Fibroblast of villous mesenchyme (primary cell): ENCODE measurements at regions not wholly inside any gene's neighbourhood (a gene's known extent, or its start where the extent isn't known, plus 50 kb on each side); places are given as distances from the start of the nearest gene placed in this dataset.

ENCODE experiments used
- DNase-seq: peaks from one replicate; pipeline ENCODE4 v3.0.0-alpha.2; 2010; ENCODE audit warnings: low read depth
- H3K4me3 ChIP-seq: 2 replicates; pipeline ENCODE4 v1.5.1; 2011; ENCODE audit warnings: low read depth, mild to moderate bottlenecking, low read length
- TF ChIP-seq, protein P1 (sequence below): IDR thresholded peaks from 2 replicates; pipeline ENCODE4 v1.5.1; 2012; ENCODE audit warnings: low read depth, mild to moderate bottlenecking, low read length; ENCODE audit not compliant: insufficient read depth

GRCh38 chr18:45218436-45218835 is 396.8 kb upstream of the SLC14A2 start:
- no peak overlapping the region for H3K4me3 ChIP-seq
- no peak for DNase-seq
- TF ChIP-seq, protein P1, sequence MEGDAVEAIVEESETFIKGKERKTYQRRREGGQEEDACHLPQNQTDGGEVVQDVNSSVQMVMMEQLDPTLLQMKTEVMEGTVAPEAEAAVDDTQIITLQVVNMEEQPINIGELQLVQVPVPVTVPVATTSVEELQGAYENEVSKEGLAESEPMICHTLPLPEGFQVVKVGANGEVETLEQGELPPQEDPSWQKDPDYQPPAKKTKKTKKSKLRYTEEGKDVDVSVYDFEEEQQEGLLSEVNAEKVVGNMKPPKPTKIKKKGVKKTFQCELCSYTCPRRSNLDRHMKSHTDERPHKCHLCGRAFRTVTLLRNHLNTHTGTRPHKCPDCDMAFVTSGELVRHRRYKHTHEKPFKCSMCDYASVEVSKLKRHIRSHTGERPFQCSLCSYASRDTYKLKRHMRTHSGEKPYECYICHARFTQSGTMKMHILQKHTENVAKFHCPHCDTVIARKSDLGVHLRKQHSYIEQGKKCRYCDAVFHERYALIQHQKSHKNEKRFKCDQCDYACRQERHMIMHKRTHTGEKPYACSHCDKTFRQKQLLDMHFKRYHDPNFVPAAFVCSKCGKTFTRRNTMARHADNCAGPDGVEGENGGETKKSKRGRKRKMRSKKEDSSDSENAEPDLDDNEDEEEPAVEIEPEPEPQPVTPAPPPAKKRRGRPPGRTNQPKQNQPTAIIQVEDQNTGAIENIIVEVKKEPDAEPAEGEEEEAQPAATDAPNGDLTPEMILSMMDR, result no peak

DNA sequence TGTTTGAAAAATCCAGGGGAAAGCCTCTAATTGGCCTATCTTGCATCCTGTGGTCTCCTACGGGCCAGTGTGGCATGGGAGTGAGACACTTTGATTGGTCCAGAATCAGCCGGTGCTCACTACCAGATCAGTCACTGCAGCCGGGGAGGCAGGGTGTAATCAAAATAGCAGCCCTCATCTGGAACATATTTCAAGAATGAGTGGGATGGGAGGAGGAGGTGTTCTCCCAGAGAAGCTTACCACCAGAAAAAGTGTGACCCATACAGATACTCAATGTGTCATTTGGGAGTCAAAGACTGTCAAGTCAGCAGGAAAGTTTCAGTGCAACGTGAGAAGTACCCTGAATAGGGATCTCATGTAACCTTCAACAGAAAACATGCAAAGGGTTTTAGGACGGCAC is 393.9 kb upstream of the SLC14A2 start:
- peak; percentile 38 for DNase-seq
- H3K4me3 ChIP-seq, result no peak overlapping the region
- TF ChIP-seq, protein P1, result no peak

DNA sequence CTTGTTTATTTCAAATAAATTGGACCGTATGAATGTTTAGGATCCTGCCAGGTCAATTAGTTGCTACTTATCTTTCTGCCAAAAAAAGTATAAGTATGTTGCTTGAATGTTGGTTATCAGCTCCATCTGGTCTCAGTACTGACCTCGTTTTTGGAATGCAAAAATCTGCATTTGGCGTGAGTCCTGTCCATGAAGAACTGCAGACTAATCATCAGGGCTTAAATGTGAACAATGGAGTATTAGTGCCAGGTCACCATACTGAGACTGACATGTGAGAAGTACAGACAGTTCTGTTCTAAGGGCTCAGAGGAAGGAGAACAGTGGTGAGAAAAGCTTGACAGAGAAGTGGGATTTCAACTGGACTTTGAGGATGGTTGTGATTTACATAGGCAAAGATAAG is 393.1 kb upstream of the SLC14A2 start:
- peak; percentile 16 for DNase-seq
- TF ChIP-seq, protein P1, result no peak
- no peak overlapping the region for H3K4me3 ChIP-seq

DNA sequence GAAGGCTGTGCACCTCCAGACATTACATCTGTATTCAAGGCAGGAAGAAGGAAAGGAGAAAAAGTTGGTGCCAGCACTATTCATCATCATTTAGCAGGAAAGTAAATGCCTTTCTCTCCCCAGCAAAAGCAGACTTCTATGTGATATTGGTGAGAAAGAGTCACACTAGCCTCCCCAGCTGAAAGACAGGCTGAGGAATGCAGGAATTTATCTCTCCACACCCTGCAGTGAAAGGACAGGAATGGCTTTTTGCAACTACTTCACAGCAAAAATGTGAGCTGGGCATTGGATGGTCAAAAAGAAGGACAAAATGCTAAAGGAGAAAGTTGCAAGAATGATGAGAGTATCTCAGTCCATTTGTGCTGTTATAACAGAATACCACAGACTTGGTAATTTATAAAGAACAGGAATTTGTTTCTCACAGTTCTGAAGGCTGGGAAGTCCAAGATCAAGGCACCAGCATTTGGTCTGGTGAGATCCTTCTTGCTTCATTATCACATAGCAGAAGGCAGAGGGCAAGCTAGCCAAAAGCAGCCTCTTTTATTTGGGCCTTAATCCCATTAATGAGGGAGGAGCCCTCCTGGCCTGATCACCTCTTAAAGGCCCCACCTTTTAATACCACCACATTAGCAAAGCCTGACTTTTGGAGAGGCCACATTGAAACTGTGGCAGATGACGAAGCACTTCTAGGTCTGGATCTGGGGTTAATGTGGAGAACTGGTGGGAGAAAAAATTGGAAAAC is 388.1 kb upstream of the SLC14A2 start:
- no peak overlapping the region for H3K4me3 ChIP-seq
- TF ChIP-seq, protein P1, result no peak
- DNase-seq, result no peak

- TF ChIP-seq, protein P1, result no peak
- DNase-seq, result no peak
- H3K4me3 ChIP-seq, result no peak overlapping the region
Observed at GRCh38 chr18:45228796-45229388, 386.4 kb upstream of the SLC14A2 start.

- TF ChIP-seq, protein P1, result no peak
- H3K4me3 ChIP-seq, result no peak overlapping the region
- no peak for DNase-seq
Observed at GRCh38 chr18:45231617-45232016, 383.7 kb upstream of the SLC14A2 start.
